ENCODE measurements at regions not wholly inside any gene's neighbourhood (a gene's known extent, or its start where the extent isn't known, plus 50 kb on each side); places are given as distances from the start of the nearest gene placed in this dataset.

- Mint-ChIP-seq H3K27ac (ENCODE audit: unreplicated experiment) (no peak overlapping the region), H3K36me3 (ENCODE audit: low read depth) (no peaks in the 10 kb centered on the region), H3K4me3 (no peak overlapping the region), H3K9me3 (no peaks in the 10 kb centered on the region), H3K27me3 (ENCODE audit: low read depth) (no peaks in the 10 kb centered on the region), H3K4me1 (peaks cover 5% of the 10 kb centered on the region)
- no peak for TF ChIP-seq CTCF (conservative IDR thresholded peaks at IDR 0.05)
- no peak for DNase-seq (ENCODE audit: low read depth, low spot score)
Observed at GRCh38 chr9:23194281-23194680, 631.8 kb downstream of the ELAVL2 start.

GRCh38 chr9:23215688-23216087 lies 610.4 kb downstream of the ELAVL2 start:
- no peaks in the 10 kb centered on the region for H3K9me3 Mint-ChIP-seq

GRCh38 chr9:23219471-23219870 lies 606.6 kb downstream of the ELAVL2 start:
- no peak for DNase-seq (ENCODE audit: low read depth, low spot score)
- Mint-ChIP-seq H3K27me3 (ENCODE audit: low read depth) (no peaks in the 10 kb centered on the region), H3K4me1 (no peaks in the 10 kb centered on the region), H3K36me3 (ENCODE audit: low read depth) (no peaks in the 10 kb centered on the region), H3K27ac (ENCODE audit: unreplicated experiment) (no peak overlapping the region), H3K9me3 (peaks cover 4% of the 10 kb centered on the region), H3K4me3 (no peak overlapping the region)
- no peak for TF ChIP-seq CTCF (conservative IDR thresholded peaks at IDR 0.05)

More at GRCh38 chr9:23215688-23216087, 610.4 kb downstream of the ELAVL2 start:
- no peak for DNase-seq (ENCODE audit: low read depth, low spot score)
- Mint-ChIP-seq H3K4me1 (no peaks in the 10 kb centered on the region), H3K27me3 (ENCODE audit: low read depth) (no peaks in the 10 kb centered on the region), H3K36me3 (ENCODE audit: low read depth) (no peaks in the 10 kb centered on the region), H3K4me3 (no peak overlapping the region), H3K27ac (ENCODE audit: unreplicated experiment) (no peak overlapping the region)
- no peak for TF ChIP-seq CTCF (conservative IDR thresholded peaks at IDR 0.05)

GRCh38 chr9:23220171-23220570 lies 605.9 kb downstream of the ELAVL2 start:
- TF ChIP-seq CTCF (conservative IDR thresholded peaks at IDR 0.05) = no peak
- Mint-ChIP-seq H3K27me3 (ENCODE audit: low read depth) (no peaks in the 10 kb centered on the region), H3K4me1 (no peaks in the 10 kb centered on the region), H3K4me3 (no peak overlapping the region), H3K27ac (ENCODE audit: unreplicated experiment) (no peak overlapping the region), H3K9me3 (peaks cover 4% of the 10 kb centered on the region), H3K36me3 (ENCODE audit: low read depth) (no peaks in the 10 kb centered on the region)
- no peak for DNase-seq (ENCODE audit: low read depth, low spot score)

- no peak for DNase-seq (ENCODE audit: low read depth, low spot score)
- TF ChIP-seq CTCF (conservative IDR thresholded peaks at IDR 0.05) = no peak
- Mint-ChIP-seq H3K27me3 (ENCODE audit: low read depth) (no peaks in the 10 kb centered on the region), H3K9me3 (peaks cover 4% of the 10 kb centered on the region), H3K36me3 (ENCODE audit: low read depth) (no peaks in the 10 kb centered on the region), H3K4me3 (no peak overlapping the region), H3K27ac (ENCODE audit: unreplicated experiment) (no peak overlapping the region), H3K4me1 (no peaks in the 10 kb centered on the region)
Observed at GRCh38 chr9:23220957-23221356, 605.1 kb downstream of the ELAVL2 start.

- Mint-ChIP-seq H3K27ac (ENCODE audit: unreplicated experiment) (no peak overlapping the region), H3K36me3 (ENCODE audit: low read depth) (no peaks in the 10 kb centered on the region), H3K4me1 (peaks cover 7% of the 10 kb centered on the region), H3K4me3 (no peak overlapping the region), H3K27me3 (ENCODE audit: low read depth) (no peaks in the 10 kb centered on the region), H3K9me3 (no peaks in the 10 kb centered on the region)
- no peak for TF ChIP-seq CTCF (conservative IDR thresholded peaks at IDR 0.05)
- DNase-seq (ENCODE audit: low read depth, low spot score) = no peak
Observed at GRCh38 chr9:23229890-23230317, 596.1 kb downstream of the ELAVL2 start.
